Fibroblast of peridontal ligament (primary cell): ENCODE measurements at regions not wholly inside any gene's neighbourhood (a gene's known extent, or its start where the extent isn't known, plus 50 kb on each side); places are given as distances from the start of the nearest gene placed in this dataset.

Source experiments
- DNase-seq: peaks from one replicate; pipeline ENCODE4 v3.0.0-alpha.2; 2010; ENCODE audit errors: extremely low read depth

DNA sequence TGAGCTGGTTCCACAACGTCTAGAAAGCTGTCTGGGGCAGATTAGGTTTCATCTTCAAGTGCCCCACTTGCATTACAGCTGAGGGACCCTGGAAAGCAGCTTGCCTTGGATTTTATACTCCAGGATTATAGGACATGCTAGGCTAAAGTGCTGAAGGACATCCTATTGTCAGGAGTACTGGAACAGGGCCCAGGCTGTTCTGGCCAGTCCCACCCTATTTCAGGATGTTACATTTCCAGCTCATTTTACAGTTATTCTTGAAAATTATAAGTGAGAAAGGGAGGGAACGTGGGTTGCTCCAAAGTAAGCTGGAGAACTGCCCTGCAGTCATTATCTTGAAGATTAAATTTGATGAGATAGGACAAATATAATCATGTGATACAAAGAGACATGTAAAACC is 71.0 kb upstream of the UGT8 start:
- DNase-seq, result no peak

DNA sequence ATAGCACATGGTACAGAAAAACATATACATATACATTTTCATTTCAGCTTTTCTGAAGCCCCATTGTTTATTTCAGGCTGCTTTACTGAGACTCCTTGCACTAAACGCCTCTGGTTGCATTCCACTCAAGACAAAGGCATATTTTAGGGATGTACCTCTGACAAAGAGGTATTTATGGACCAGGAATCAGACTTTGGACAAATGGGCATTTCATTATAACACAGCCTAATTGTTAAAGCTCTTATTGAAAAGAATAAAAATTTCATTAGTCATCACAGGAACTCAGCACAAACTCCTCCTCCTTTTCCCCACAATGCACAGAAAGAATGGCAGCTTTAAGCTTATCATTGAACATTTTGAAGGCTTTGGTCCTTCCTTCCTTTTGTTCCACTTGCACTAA is 62.9 kb upstream of the UGT8 start:
- DNase-seq, result no peak

DNA sequence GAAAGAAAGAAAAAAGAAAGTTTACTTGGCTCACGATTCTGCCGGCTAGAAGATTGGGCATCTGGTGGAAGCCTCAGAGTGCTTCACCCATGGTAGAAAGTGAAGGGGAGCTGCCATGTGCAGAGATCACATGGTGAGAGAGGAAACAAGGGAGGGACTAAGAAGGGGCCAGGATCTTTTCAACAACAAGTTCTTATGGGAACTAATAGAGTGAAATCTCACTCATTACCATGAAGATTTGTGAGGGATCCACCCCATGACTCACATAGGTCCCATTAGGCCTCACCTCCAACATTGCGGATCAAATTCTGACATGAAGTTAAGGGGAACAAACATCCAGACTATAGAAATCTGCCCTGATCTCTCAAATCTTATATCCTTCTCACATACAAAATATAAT is 61.3 kb upstream of the UGT8 start:
- no peak for DNase-seq

DNA sequence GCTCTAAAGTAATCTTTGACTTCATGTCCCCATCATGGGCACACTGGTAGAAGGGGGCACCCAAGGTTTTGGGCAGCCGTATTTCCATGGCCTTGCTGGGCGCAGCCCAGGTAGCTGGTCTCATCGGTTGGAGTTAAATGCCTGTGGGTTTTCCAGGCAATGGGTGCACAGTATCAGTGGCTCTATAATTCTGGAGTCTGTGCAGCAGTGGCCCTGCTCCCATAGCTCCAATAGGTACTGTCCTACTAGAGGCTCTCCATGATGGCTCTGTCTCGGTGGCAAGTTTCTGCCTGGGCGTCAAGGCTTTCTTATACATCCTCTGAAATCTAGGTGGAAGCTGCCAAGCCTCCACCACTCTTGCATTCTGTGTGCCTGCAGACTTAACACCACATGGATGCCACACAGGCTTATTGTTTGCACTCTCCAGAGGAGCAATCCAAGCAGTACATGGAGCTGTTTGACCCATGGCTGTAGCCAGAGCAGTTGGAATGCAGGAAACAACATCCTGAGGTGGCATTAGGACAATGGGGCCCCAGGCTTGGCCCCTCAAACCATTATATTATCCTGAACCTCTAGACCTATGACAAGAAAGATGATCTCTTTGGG is 60.5 kb upstream of the UGT8 start:
- no peak for DNase-seq

DNA sequence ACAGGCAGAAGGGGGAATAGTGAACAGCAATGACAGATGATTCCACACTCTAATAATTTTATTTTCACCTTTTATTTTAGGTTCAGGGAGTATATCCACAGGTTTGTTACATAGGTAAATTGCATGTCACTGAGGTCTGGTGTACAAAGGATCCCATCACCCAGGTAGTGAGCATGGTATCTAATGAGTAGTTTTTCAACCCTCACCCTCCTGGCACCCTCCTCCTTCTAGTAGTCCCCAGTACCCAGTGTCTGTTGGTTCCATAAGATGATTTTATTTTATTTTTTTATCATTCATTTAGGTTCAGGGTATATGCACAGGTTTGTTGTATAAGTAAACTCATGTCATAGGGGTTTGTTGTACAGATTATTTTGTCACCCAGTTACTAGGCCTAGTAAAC is 58.6 kb upstream of the UGT8 start:
- DNase-seq, result no peak

DNA sequence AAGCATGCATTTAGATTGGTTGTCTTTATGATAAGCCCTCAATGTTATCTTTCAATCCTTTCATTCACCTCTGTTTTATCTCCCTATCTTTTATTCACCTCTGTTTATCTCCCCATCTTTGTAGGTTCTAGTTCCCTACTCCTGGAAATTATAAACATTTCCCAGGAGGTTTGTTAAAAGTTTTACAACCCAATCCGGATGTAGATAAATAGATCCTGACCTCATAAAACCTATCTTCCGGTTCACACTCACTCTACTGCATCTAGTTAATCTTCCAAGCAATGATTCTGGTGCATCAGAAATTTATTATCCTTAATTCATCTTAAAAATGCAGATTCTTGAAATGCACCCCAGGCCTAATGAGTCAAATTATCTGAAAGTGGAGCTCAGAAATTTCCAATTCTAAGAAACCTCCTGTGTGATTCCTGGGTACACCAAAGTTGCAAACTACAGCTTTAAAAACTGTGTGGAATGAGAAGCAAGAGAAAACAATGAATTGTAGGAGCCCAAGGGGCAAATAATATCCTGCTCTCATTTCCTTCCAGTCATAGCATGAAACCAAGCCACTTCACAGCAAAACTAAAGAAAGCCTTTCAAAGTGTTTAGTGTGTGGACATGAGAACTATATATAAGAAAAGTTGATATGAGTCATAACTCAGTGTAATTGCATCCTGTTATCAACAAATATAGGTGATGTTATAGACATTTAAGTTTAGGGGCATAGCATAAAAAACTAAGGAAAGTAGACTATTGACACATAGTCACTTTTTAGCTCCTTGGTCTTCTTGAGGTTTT is 51.1 kb upstream of the UGT8 start:
- no peak for DNase-seq
